ENCODE measurements at regions not wholly inside any gene's neighbourhood (a gene's known extent, or its start where the extent isn't known, plus 50 kb on each side); places are given as distances from the start of the nearest gene placed in this dataset.

- Mint-ChIP-seq H3K27me3 (ENCODE audit: insufficient read depth) (peaks cover 6% of the 10 kb centered on the region; the same call in 1 of the 2 replicates), H3K36me3 (ENCODE audit: low read depth) (peaks cover 8% of the 10 kb centered on the region; the same call in 1 of the 2 replicates), H3K4me3 (no peak overlapping the region), H3K27ac (no peak overlapping the region), H3K4me1 (ENCODE audit: low read depth) (no peaks in the 10 kb centered on the region), H3K9me3 (peaks cover 61% of the 10 kb centered on the region)
- no peak for TF ChIP-seq CTCF (IDR thresholded peaks at IDR 0.05)
- DNase-seq: no peak
Measured at GRCh38 chr22:48669986-48670716, 1157.5 kb downstream of the BRD1 start.

GRCh38 chr22:48669226-48669625, 1158.4 kb downstream of the BRD1 start:
- peaks cover 12% of the 10 kb centered on the region; the same call in 1 of the 2 replicates for H3K36me3 Mint-ChIP-seq (ENCODE audit: low read depth)
- H3K27me3 Mint-ChIP-seq (ENCODE audit: insufficient read depth): peaks cover 6% of the 10 kb centered on the region; the same call in 1 of the 2 replicates
- DNase-seq: no peak
- no peak overlapping the region for H3K27ac Mint-ChIP-seq
- no peaks in the 10 kb centered on the region for H3K4me1 Mint-ChIP-seq (ENCODE audit: low read depth)
- TF ChIP-seq CTCF (IDR thresholded peaks at IDR 0.05): no peak
- H3K4me3 Mint-ChIP-seq: no peak overlapping the region
- peaks cover 61% of the 10 kb centered on the region for H3K9me3 Mint-ChIP-seq

- Mint-ChIP-seq H3K9me3 (peaks cover 50% of the 10 kb centered on the region), H3K27ac (no peak overlapping the region), H3K4me3 (no peak overlapping the region), H3K27me3 (ENCODE audit: insufficient read depth) (no peaks in the 10 kb centered on the region), H3K36me3 (ENCODE audit: low read depth) (peaks cover 14% of the 10 kb centered on the region; the same call in 1 of the 2 replicates), H3K4me1 (ENCODE audit: low read depth) (no peaks in the 10 kb centered on the region)
- no peak for DNase-seq
- TF ChIP-seq CTCF (IDR thresholded peaks at IDR 0.05): no peak
Measured at GRCh38 chr22:48667289-48667688, 1160.4 kb downstream of the BRD1 start.

- Mint-ChIP-seq H3K36me3 (ENCODE audit: low read depth) (peaks cover 18% of the 10 kb centered on the region; the same call in 1 of the 2 replicates), H3K9me3 (peaks cover 50% of the 10 kb centered on the region), H3K4me1 (ENCODE audit: low read depth) (no peaks in the 10 kb centered on the region), H3K27me3 (ENCODE audit: insufficient read depth) (no peaks in the 10 kb centered on the region), H3K4me3 (no peak overlapping the region), H3K27ac (no peak overlapping the region)
- no peak for TF ChIP-seq CTCF (IDR thresholded peaks at IDR 0.05)
- DNase-seq: no peak
Measured at GRCh38 chr22:48666620-48667019, 1161.1 kb downstream of the BRD1 start.

GRCh38 chr22:48665311-48665995, 1162.2 kb downstream of the BRD1 start:
- DNase-seq: no peak
- Mint-ChIP-seq H3K4me3 (no peak overlapping the region), H3K36me3 (ENCODE audit: low read depth) (peaks cover 15% of the 10 kb centered on the region; the same call in 1 of the 2 replicates), H3K9me3 (peaks cover 44% of the 10 kb centered on the region), H3K27ac (no peak overlapping the region), H3K27me3 (ENCODE audit: insufficient read depth) (no peaks in the 10 kb centered on the region), H3K4me1 (ENCODE audit: low read depth) (no peaks in the 10 kb centered on the region)
- TF ChIP-seq CTCF (IDR thresholded peaks at IDR 0.05): no peak
